ENCODE measurements at regions not wholly inside any gene's neighbourhood (a gene's known extent, or its start where the extent isn't known, plus 50 kb on each side); places are given as distances from the start of the nearest gene placed in this dataset.

- TF ChIP-seq, protein P1, sequence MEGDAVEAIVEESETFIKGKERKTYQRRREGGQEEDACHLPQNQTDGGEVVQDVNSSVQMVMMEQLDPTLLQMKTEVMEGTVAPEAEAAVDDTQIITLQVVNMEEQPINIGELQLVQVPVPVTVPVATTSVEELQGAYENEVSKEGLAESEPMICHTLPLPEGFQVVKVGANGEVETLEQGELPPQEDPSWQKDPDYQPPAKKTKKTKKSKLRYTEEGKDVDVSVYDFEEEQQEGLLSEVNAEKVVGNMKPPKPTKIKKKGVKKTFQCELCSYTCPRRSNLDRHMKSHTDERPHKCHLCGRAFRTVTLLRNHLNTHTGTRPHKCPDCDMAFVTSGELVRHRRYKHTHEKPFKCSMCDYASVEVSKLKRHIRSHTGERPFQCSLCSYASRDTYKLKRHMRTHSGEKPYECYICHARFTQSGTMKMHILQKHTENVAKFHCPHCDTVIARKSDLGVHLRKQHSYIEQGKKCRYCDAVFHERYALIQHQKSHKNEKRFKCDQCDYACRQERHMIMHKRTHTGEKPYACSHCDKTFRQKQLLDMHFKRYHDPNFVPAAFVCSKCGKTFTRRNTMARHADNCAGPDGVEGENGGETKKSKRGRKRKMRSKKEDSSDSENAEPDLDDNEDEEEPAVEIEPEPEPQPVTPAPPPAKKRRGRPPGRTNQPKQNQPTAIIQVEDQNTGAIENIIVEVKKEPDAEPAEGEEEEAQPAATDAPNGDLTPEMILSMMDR (IDR thresholded peaks at IDR 0.05) = no peak
- no peak for TF ChIP-seq POLR2A (IDR thresholded peaks at IDR 0.05)
Observed at GRCh38 chr16:60932600-60932999, 1103.6 kb downstream of the CDH8 start.

Measured in uterus (tissue), 2 donors.